DND-41 (cell line): ENCODE measurements at regions not wholly inside any gene's neighbourhood (a gene's known extent, or its start where the extent isn't known, plus 50 kb on each side); places are given as distances from the start of the nearest gene placed in this dataset.

ENCODE experiments used
- ATAC-seq: fragments of 200-7000 bp; cut with Tn5 transposase; 3 replicates; pipeline ENCODE4 v1.9.1; 2021; ENCODE audit warnings: low read depth; ENCODE audit not compliant: insufficient read depth
- DNase-seq: peaks from one replicate; pipeline ENCODE4 v3.0.0-alpha.2; 2020
- H2AFZ ChIP-seq: 2 replicates; pipeline ENCODE4 v1.6.0; 2012; ENCODE audit warnings: low read depth, low read length
- H3K27ac ChIP-seq: 2 replicates; pipeline ENCODE4 v1.5.1; 2012; ENCODE audit warnings: low read length, inconsistent platforms
- H3K27me3 ChIP-seq: fragments of 200-600 bp; sonication (generic); 2 replicates; pipeline ENCODE4 v1.6.0; 2012; ENCODE audit warnings: low read length, mild to moderate bottlenecking, inconsistent platforms; ENCODE audit not compliant: insufficient read depth, poor library complexity
- H3K36me3 ChIP-seq: 2 replicates; pipeline ENCODE4 v1.5.1; 2012; ENCODE audit warnings: low read length, inconsistent platforms; ENCODE audit not compliant: insufficient read depth
- H3K4me1 ChIP-seq: 2 replicates; pipeline ENCODE4 v1.5.1; 2012; ENCODE audit warnings: mild to moderate bottlenecking, low read length; ENCODE audit not compliant: insufficient read depth
- H3K4me2 ChIP-seq: 2 replicates; pipeline ENCODE4 v1.6.0; 2012; ENCODE audit warnings: mild to moderate bottlenecking, moderate library complexity, low read length, inconsistent platforms; ENCODE audit not compliant: insufficient read depth
- H3K4me3 ChIP-seq, 2 experiments: fragments of 200-600 bp in 1 of 2; shearing (Covaris generic) in 1 of 2; 2 replicates each; pipeline ENCODE4 v1.5.1; 2012 to 2016; ENCODE audit warnings: inconsistent platforms in 2 of 2, low read length in 2 of 2, mild to moderate bottlenecking in 2 of 2, low read depth in 1 of 2, moderate library complexity in 1 of 2
- H3K79me2 ChIP-seq: 2 replicates; pipeline ENCODE4 v1.6.0; 2012; ENCODE audit warnings: low read length, inconsistent platforms; ENCODE audit not compliant: insufficient read depth
- H3K9ac ChIP-seq: 2 replicates; pipeline ENCODE4 v1.6.0; 2012; ENCODE audit warnings: low read depth, mild to moderate bottlenecking, inconsistent platforms, low read length, moderate library complexity
- H3K9me3 ChIP-seq: 2 replicates; pipeline ENCODE4 v1.5.1; 2012; ENCODE audit warnings: low read length, moderate library complexity, mild to moderate bottlenecking, inconsistent platforms; ENCODE audit not compliant: insufficient read depth, severe bottlenecking
- H4K20me1 ChIP-seq: 2 replicates; pipeline ENCODE4 v1.6.0; 2012; ENCODE audit warnings: low read length; ENCODE audit not compliant: insufficient read depth
- CTCF ChIP-seq: IDR thresholded peaks from 2 replicates; pipeline ENCODE4 v1.5.1; 2012; ENCODE audit warnings: borderline replicate concordance, low read length, moderate library complexity, mild to moderate bottlenecking; ENCODE audit not compliant: poor library complexity, severe bottlenecking; ENCODE audit errors: extremely low read depth
- EZH2 ChIP-seq: IDR thresholded peaks from 3 replicates; pipeline ENCODE4 v1.6.1; 2012; ENCODE audit warnings: borderline replicate concordance, low read depth, mild to moderate bottlenecking, moderate library complexity, low read length, inconsistent platforms; ENCODE audit not compliant: severe bottlenecking

GRCh38 chr1:96521010-96521409 is 200.6 kb upstream of the PTBP2 start:
- no peak for ATAC-seq
- no peaks in the 10 kb centered on the region for H3K36me3 ChIP-seq
- TF ChIP-seq CTCF: no peak
- TF ChIP-seq EZH2: no peak
- H3K4me2 ChIP-seq: no peak overlapping the region
- H3K4me1 ChIP-seq: no peaks in the 10 kb centered on the region
- no peak overlapping the region for H2AFZ ChIP-seq
- no peak overlapping the region for H3K4me3 ChIP-seq
- no peak overlapping the region for H3K9ac ChIP-seq
- no peak for DNase-seq
- no peaks in the 10 kb centered on the region for H4K20me1 ChIP-seq
- H3K27me3 ChIP-seq: no peaks in the 10 kb centered on the region
- H3K79me2 ChIP-seq: no peaks in the 10 kb centered on the region
- no peaks in the 10 kb centered on the region for H3K9me3 ChIP-seq
- H3K27ac ChIP-seq: no peak overlapping the region

DNA sequence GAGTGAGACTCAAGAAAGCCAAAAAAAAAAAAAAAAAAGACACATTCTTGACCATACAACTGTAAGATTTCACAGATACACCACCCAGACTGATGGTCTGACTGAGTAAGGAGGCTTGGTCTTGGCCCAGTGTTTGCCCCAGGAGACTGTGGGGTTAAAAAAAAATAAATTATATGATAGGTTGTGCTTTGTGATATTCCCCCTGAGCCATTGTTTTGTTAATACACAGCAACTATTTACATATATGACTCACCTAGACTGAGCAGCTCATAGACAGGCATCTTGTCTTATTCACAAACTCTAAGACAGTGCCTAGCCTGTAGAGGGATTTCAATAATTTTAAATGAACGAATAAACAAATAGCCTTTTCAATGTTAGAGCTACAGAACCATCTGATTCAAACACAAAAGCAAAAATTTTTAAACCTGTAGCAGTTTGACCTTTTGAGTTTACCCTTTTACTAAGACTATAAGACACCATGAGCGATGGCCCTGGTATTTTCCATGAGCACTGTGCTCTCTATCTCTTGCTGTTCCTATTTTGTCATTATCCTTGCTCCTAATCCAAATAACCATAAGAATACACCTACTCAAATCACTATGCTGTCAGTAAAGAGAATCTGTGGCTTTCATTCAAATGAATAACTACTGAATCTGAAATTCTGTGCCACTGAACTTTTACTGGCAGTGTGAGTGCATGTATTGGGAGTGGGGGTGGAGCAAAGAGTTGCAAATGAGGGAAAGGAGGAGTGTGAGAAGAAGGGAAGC is 199.4 kb upstream of the PTBP2 start:
- Histone ChIP-seq H3K4me3 (no peak overlapping the region), H4K20me1 (no peaks in the 10 kb centered on the region), H3K27ac (no peak overlapping the region), H3K36me3 (no peaks in the 10 kb centered on the region), H3K9ac (no peak overlapping the region), H3K4me2 (no peak overlapping the region), H2AFZ (no peak overlapping the region), H3K9me3 (no peaks in the 10 kb centered on the region), H3K4me1 (no peaks in the 10 kb centered on the region), H3K27me3 (no peaks in the 10 kb centered on the region), H3K79me2 (no peaks in the 10 kb centered on the region)
- TF ChIP-seq CTCF (no peak), EZH2 (no peak)
- DNase-seq: no peak
- ATAC-seq: no peak

DNA sequence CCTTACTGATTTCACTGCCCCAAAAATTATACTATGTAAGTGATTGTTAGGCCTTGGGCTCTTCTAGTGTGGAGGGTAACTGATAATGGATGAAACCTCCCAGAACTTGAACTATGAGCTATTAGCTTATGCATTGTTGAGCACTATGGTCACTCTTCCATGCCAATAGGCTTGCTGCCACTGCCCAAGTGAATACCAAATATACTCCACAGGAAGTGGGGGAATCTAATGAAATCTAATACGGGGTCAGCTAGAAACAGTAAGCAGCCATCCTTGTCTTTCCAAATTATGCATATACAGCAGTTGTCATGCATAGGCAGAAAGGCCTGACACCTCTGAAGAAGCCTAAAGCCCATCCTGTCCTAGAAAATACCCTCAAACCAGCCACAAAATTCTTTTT is 198.7 kb upstream of the PTBP2 start:
- no peak overlapping the region for H3K4me2 ChIP-seq

More for the DNA sequence above, 198.7 kb upstream of the PTBP2 start:
- H3K4me1 ChIP-seq: no peaks in the 10 kb centered on the region
- H3K9me3 ChIP-seq: no peaks in the 10 kb centered on the region
- H4K20me1 ChIP-seq: no peaks in the 10 kb centered on the region
- H3K36me3 ChIP-seq: no peaks in the 10 kb centered on the region
- ATAC-seq (no peak), DNase-seq (no peak)
- TF ChIP-seq EZH2 (no peak), CTCF (no peak)
- no peak overlapping the region for H3K27ac ChIP-seq
- H3K4me3 ChIP-seq: no peak overlapping the region
- no peak overlapping the region for H2AFZ ChIP-seq
- H3K27me3 ChIP-seq: no peaks in the 10 kb centered on the region
- H3K9ac ChIP-seq: no peak overlapping the region
- H3K79me2 ChIP-seq: no peaks in the 10 kb centered on the region
